Epithelial cell of proximal tubule (primary cell): ENCODE measurements at regions not wholly inside any gene's neighbourhood (a gene's known extent, or its start where the extent isn't known, plus 50 kb on each side); places are given as distances from the start of the nearest gene placed in this dataset.

Experiments
- DNase-seq: peaks from one replicate; pipeline ENCODE4 v3.0.0-alpha.2; 2011; ENCODE audit warnings: low read depth
- H3K4me3 ChIP-seq: 2 replicates; pipeline ENCODE4 v1.5.1; 2011; ENCODE audit warnings: low read depth, mild to moderate bottlenecking, low read length
- TF ChIP-seq, protein P1 (sequence below): conservative IDR thresholded peaks from 2 replicates; pipeline ENCODE4 v1.5.1; 2012; ENCODE audit warnings: low read depth, mild to moderate bottlenecking, low read length

DNA sequence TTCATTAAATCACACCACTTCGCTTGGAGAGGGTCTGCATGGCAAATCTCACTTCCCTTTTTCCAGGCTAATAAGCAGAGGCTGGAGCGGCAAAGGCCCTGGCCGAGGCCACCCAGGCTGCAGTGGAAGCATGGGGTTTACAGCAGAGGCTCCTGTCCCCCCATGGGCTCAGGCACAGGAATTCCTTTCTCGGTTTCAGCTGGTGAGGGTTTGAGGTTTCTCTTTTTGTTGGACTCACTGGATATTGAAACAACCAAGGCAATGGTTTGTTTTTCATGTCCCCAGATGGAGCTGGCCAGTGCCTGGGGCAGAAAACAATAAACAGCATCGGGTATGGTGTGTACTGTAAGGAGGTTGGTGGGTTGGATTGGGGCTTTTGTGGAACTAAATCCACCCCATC, 175.6 kb upstream of the RASGRP1 start:
- TF ChIP-seq, protein P1, sequence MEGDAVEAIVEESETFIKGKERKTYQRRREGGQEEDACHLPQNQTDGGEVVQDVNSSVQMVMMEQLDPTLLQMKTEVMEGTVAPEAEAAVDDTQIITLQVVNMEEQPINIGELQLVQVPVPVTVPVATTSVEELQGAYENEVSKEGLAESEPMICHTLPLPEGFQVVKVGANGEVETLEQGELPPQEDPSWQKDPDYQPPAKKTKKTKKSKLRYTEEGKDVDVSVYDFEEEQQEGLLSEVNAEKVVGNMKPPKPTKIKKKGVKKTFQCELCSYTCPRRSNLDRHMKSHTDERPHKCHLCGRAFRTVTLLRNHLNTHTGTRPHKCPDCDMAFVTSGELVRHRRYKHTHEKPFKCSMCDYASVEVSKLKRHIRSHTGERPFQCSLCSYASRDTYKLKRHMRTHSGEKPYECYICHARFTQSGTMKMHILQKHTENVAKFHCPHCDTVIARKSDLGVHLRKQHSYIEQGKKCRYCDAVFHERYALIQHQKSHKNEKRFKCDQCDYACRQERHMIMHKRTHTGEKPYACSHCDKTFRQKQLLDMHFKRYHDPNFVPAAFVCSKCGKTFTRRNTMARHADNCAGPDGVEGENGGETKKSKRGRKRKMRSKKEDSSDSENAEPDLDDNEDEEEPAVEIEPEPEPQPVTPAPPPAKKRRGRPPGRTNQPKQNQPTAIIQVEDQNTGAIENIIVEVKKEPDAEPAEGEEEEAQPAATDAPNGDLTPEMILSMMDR, result no peak
- H3K4me3 ChIP-seq, result no peak overlapping the region
- no peak for DNase-seq

DNA sequence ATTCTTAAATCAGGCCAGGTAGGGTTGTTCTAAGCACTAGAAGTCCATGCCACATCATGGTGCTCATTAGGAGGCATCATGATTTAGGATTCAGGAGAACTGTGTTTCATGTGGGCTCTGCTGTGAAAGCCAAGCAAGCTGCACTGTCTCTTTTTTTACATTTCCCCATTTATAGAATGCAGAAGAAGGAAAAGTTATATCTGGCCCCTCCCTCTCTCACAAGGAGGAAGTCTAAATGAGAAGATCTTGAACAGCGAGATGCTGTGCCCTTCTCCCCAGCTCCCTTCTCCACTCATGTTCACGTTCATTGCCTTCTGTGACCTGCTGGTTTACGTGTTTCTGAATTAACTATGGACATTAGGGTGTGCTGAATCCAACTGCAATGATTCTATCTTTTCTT, 178.5 kb upstream of the RASGRP1 start:
- H3K4me3 ChIP-seq, result no peak overlapping the region
- TF ChIP-seq, protein P1, result no peak
- no peak for DNase-seq

DNA sequence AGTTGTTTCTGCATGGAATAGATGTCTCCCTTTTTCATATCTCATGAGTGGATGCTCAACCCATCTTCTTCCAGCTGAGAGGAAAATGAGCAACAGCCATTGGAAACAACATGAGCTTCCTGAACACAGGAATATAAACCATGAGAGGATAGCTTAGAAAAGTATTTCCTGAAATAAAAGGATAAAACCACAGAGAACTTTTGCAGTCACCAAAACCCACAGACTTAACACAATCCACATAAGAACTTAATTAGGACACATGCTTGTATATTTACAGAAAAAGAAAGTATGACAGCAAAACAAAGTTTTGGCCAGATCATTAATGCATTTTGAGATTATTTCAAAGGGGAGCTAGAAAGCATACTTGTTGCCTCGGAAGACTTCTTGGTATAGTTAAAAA, 180.5 kb upstream of the RASGRP1 start:
- TF ChIP-seq, protein P1, result no peak
- H3K4me3 ChIP-seq, result no peak overlapping the region
- DNase-seq, result no peak

DNA sequence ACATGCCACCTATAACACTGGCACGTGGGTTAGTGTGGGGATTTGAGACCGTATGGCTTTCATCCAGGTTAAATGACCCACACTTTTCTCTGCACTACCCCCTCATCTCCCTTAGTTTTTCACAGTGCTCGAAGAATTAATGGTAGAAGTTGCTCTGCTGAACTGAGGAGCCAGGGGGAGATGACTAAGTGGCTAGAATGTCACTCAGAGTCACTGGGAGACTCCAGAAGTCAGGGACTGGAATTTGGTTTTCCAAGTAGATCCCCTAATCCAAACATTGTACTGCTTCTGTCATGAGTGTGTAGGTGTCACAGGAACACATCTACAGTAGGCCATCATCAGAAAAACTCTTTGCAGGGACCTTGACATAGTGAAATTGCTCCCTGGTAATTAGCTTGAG, 181.0 kb upstream of the RASGRP1 start:
- no peak overlapping the region for H3K4me3 ChIP-seq
- TF ChIP-seq, protein P1, result no peak
- no peak for DNase-seq

DNA sequence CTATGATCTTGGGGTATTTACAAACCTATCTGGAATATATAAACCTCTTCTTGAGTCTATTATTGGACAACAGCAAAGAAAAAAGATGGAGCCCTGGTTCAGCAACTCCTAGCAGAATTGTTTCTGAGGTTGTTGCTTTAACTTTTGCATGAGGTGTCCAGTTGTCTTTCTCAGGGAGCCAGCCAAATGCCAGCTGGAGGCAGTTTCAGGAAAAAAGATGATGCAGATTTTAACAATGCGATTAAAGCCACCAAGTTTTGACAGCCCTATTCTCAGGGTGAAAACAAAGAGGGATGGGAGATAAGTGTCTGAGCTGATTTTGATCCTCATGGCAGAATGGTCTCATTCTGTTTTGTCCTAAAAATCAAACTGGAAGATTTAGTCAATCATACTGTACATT, 181.6 kb upstream of the RASGRP1 start:
- DNase-seq, result no peak
- TF ChIP-seq, protein P1, result no peak

DNA sequence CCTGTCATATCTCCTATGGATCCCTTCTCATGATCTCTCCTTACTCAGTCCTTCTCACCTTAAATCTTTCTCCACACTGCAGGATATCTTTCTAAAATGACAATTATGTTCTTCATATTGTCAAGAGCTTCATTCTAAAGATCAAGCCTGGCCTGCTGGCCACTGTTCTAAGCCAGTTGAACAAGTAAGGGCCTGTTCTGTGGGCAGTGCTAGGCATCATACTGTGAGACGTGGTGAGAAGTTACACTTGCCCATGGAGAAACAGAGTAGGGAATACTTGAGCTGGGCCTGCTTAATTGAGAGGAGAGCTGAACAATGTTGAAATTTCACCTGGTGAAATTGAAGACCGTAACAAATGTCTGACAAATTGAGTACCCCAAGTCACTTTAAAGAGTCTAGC, 184.1 kb upstream of the RASGRP1 start:
- TF ChIP-seq, protein P1, result no peak
- no peak for DNase-seq
- H3K4me3 ChIP-seq, result no peak overlapping the region

More for the DNA sequence above, 181.6 kb upstream of the RASGRP1 start:
- no peak overlapping the region for H3K4me3 ChIP-seq

GRCh38 chr15:38750786-38751185, 186.2 kb upstream of the RASGRP1 start:
- no peak overlapping the region for H3K4me3 ChIP-seq
- TF ChIP-seq, protein P1, result no peak
- no peak for DNase-seq
